Activated naive CD4-positive, alpha-beta T cell treated with anti-CD3 and anti-CD28 coated beads, Interleukin-2, amount 50 U/mL, for 72 hours (primary cell): ENCODE measurements at regions not wholly inside any gene's neighbourhood (a gene's known extent, or its start where the extent isn't known, plus 50 kb on each side); places are given as distances from the start of the nearest gene placed in this dataset.

Experiments
- ATAC-seq, 2 donors: fragments of 150-1000 bp; cut with Tn5 transposase; 2 replicates each; pipeline ENCODE4 v1.10.0; 2021; ENCODE audit warnings: mild to moderate bottlenecking in 2 of 2, moderate library complexity in 2 of 2
- DNase-seq, 2 donors: peaks; one replicate each; pipeline ENCODE4 v3.0.0; 2021 to 2022; ENCODE audit warnings: low spot score in 2 of 2
- H3K27ac Mint-ChIP-seq, 2 donors: one replicate each; pipeline ENCODE4 v1.8.0; 2022; ENCODE audit warnings: mild to moderate bottlenecking in 2 of 2, mixed read lengths in 2 of 2
- H3K36me3 Mint-ChIP-seq, 2 donors: one replicate each; pipeline ENCODE4 v1.8.0; 2022; ENCODE audit warnings: mixed read lengths in 2 of 2
- H3K9me3 Mint-ChIP-seq, 2 donors: one replicate each; pipeline ENCODE4 v1.8.0; 2022; ENCODE audit warnings: mixed read lengths in 2 of 2

- H3K36me3 Mint-ChIP-seq, result no peaks in the 10 kb centered on the region
- DNase-seq, result no peak
- H3K9me3 Mint-ChIP-seq, result no peaks in the 10 kb centered on the region
- H3K27ac Mint-ChIP-seq, result no peak overlapping the region
- no peak for ATAC-seq
Observed at GRCh38 chr6:98650941-98651340, 183.4 kb upstream of the POU3F2 start.

- ATAC-seq (no peak), DNase-seq (no peak)
- Mint-ChIP-seq H3K9me3 (peaks cover 0 to under 1% of the 10 kb centered on the region in 2 donors), H3K27ac (no peak overlapping the region), H3K36me3 (no peaks in the 10 kb centered on the region)
Observed at GRCh38 chr6:98653179-98653578, 181.2 kb upstream of the POU3F2 start.

GRCh38 chr6:98657764-98658163 lies 176.6 kb upstream of the POU3F2 start:
- ATAC-seq, result no peak
- H3K9me3 Mint-ChIP-seq, result peaks cover 3 to 10% of the 10 kb centered on the region in 2 donors
- H3K27ac Mint-ChIP-seq, result no peak overlapping the region
- DNase-seq, result peak in 1 of 2 donors; percentile 4
- H3K36me3 Mint-ChIP-seq, result no peaks in the 10 kb centered on the region

- no peak overlapping the region for H3K27ac Mint-ChIP-seq
- ATAC-seq, result no peak
- DNase-seq, result no peak
- peaks cover 0 to 5% of the 10 kb centered on the region in 2 donors for H3K9me3 Mint-ChIP-seq
- H3K36me3 Mint-ChIP-seq, result no peaks in the 10 kb centered on the region
Observed at GRCh38 chr6:98669371-98669770, 165.0 kb upstream of the POU3F2 start.

GRCh38 chr6:98670045-98670746 lies 164.2 kb upstream of the POU3F2 start:
- H3K9me3 Mint-ChIP-seq, result peaks cover 0 to 5% of the 10 kb centered on the region in 2 donors
- H3K36me3 Mint-ChIP-seq, result no peaks in the 10 kb centered on the region
- DNase-seq, result no peak
- H3K27ac Mint-ChIP-seq, result no peak overlapping the region
- ATAC-seq, result no peak

- no peak overlapping the region for H3K27ac Mint-ChIP-seq
- DNase-seq (no peak), ATAC-seq (no peak)
- H3K9me3 Mint-ChIP-seq, result peaks cover 5 to 11% of the 10 kb centered on the region in 2 donors
- H3K36me3 Mint-ChIP-seq, result no peaks in the 10 kb centered on the region
Observed at GRCh38 chr6:98672681-98673475, 161.5 kb upstream of the POU3F2 start.

- H3K9me3 Mint-ChIP-seq, result peaks cover 9 to 12% of the 10 kb centered on the region in 2 donors
- no peak for ATAC-seq
- no peak for DNase-seq
- no peak overlapping the region for H3K27ac Mint-ChIP-seq
- no peaks in the 10 kb centered on the region for H3K36me3 Mint-ChIP-seq
Observed at GRCh38 chr6:98678481-98678880, 155.9 kb upstream of the POU3F2 start.

- Mint-ChIP-seq H3K27ac (no peak overlapping the region), H3K36me3 (no peaks in the 10 kb centered on the region), H3K9me3 (no peaks in the 10 kb centered on the region)
- no peak for DNase-seq
- no peak for ATAC-seq
Observed at GRCh38 chr6:98686008-98686601, 148.3 kb upstream of the POU3F2 start.

- ATAC-seq, result no peak
- H3K36me3 Mint-ChIP-seq, result no peaks in the 10 kb centered on the region
- H3K27ac Mint-ChIP-seq, result no peak overlapping the region
- H3K9me3 Mint-ChIP-seq, result no peaks in the 10 kb centered on the region
- no peak for DNase-seq
Observed at GRCh38 chr6:98687752-98688151, 146.6 kb upstream of the POU3F2 start.

GRCh38 chr6:98695091-98695801 lies 139.1 kb upstream of the POU3F2 start:
- no peak overlapping the region for H3K27ac Mint-ChIP-seq
- ATAC-seq (no peak), DNase-seq (no peak)
- H3K9me3 Mint-ChIP-seq, result no peaks in the 10 kb centered on the region
- no peaks in the 10 kb centered on the region for H3K36me3 Mint-ChIP-seq

GRCh38 chr6:98711380-98711779 lies 123.0 kb upstream of the POU3F2 start:
- Mint-ChIP-seq H3K9me3 (no peaks in the 10 kb centered on the region), H3K27ac (no peak overlapping the region), H3K36me3 (no peaks in the 10 kb centered on the region)
- ATAC-seq, result no peak
- DNase-seq, result no peak

- no peak for ATAC-seq
- no peak for DNase-seq
- H3K36me3 Mint-ChIP-seq, result no peaks in the 10 kb centered on the region
- H3K27ac Mint-ChIP-seq, result no peak overlapping the region
- H3K9me3 Mint-ChIP-seq, result peaks cover 3 to 4% of the 10 kb centered on the region in 2 donors
Observed at GRCh38 chr6:98716341-98716740, 118.0 kb upstream of the POU3F2 start.

- Mint-ChIP-seq H3K9me3 (peaks cover 3 to 4% of the 10 kb centered on the region in 2 donors), H3K36me3 (no peaks in the 10 kb centered on the region), H3K27ac (no peak overlapping the region)
- DNase-seq (no peak), ATAC-seq (no peak)
Observed at GRCh38 chr6:98717322-98717877, 117.0 kb upstream of the POU3F2 start.

GRCh38 chr6:98717988-98718387 lies 116.4 kb upstream of the POU3F2 start:
- ATAC-seq (no peak), DNase-seq (no peak)
- H3K36me3 Mint-ChIP-seq, result no peaks in the 10 kb centered on the region

GRCh38 chr6:98724537-98724936 lies 109.8 kb upstream of the POU3F2 start:
- no peak overlapping the region for H3K27ac Mint-ChIP-seq
- H3K9me3 Mint-ChIP-seq, result peaks cover 3 to 11% of the 10 kb centered on the region in 2 donors

More at GRCh38 chr6:98717988-98718387, 116.4 kb upstream of the POU3F2 start:
- Mint-ChIP-seq H3K9me3 (peaks cover 3 to 4% of the 10 kb centered on the region in 2 donors), H3K27ac (no peak overlapping the region)

GRCh38 chr6:98747273-98747672 lies 87.1 kb upstream of the POU3F2 start:
- DNase-seq (no peak), ATAC-seq (no peak)
- no peak overlapping the region for H3K27ac Mint-ChIP-seq
- peaks cover 0 to 7% of the 10 kb centered on the region in 2 donors for H3K9me3 Mint-ChIP-seq
- H3K36me3 Mint-ChIP-seq, result no peaks in the 10 kb centered on the region

More at GRCh38 chr6:98724537-98724936, 109.8 kb upstream of the POU3F2 start:
- no peak for ATAC-seq
- no peak for DNase-seq
- H3K36me3 Mint-ChIP-seq, result no peaks in the 10 kb centered on the region
